Nephron (organoid): ENCODE measurements at regions not wholly inside any gene's neighbourhood (a gene's known extent, or its start where the extent isn't known, plus 50 kb on each side); places are given as distances from the start of the nearest gene placed in this dataset.

Experiments
- H3K27ac Mint-ChIP-seq, 3 experiments: 2 replicates each; pipeline ENCODE4 v1.8.0; 2020; ENCODE audit warnings: mixed read lengths in 3 of 3, mild to moderate bottlenecking in 2 of 3, moderate library complexity in 1 of 3
- H3K27me3 Mint-ChIP-seq: 2 replicates; pipeline ENCODE4 v1.8.0; 2021; ENCODE audit warnings: low read depth, mild to moderate bottlenecking, moderate library complexity, mixed read lengths
- H3K36me3 Mint-ChIP-seq: 2 replicates; pipeline ENCODE4 v1.8.0; 2020; ENCODE audit warnings: low read depth, mixed read lengths
- H3K4me1 Mint-ChIP-seq: 2 replicates; pipeline ENCODE4 v1.8.0; 2020; ENCODE audit warnings: mixed read lengths
- H3K4me3 Mint-ChIP-seq, 3 experiments: 2 replicates each; pipeline ENCODE4 v1.8.0; 2020; ENCODE audit warnings: mild to moderate bottlenecking in 3 of 3, mixed read lengths in 3 of 3, moderate library complexity in 2 of 3
- H3K9me3 Mint-ChIP-seq: 2 replicates; pipeline ENCODE4 v1.8.0; 2020; ENCODE audit warnings: mixed read lengths
- CTCF ChIP-seq, 3 experiments: fragments of 200-600 bp; sonication (generic); IDR thresholded peaks; one replicate each; pipeline ENCODE4 v1.5.0; 2021; ENCODE audit warnings: antibody characterized with exemption in 3 of 3; ENCODE audit not compliant: unreplicated experiment in 3 of 3

- Mint-ChIP-seq H3K4me1 (no peaks in the 10 kb centered on the region), H3K36me3 (no peaks in the 10 kb centered on the region), H3K27me3 (no peaks in the 10 kb centered on the region), H3K9me3 (no peaks in the 10 kb centered on the region), H3K27ac (no peak overlapping the region), H3K4me3 (no peak overlapping the region)
- no peak for TF ChIP-seq CTCF (IDR thresholded peaks at IDR 0.05; ENCODE audit: unreplicated experiment in 3 of 3)
Observed at GRCh38 chr10:8913720-8914119, 859.2 kb downstream of the GATA3 start.

- Mint-ChIP-seq H3K4me3 (no peak overlapping the region), H3K9me3 (no peaks in the 10 kb centered on the region), H3K36me3 (no peaks in the 10 kb centered on the region), H3K27me3 (no peaks in the 10 kb centered on the region), H3K4me1 (no peaks in the 10 kb centered on the region), H3K27ac (no peak overlapping the region)
- TF ChIP-seq CTCF (IDR thresholded peaks at IDR 0.05; ENCODE audit: unreplicated experiment in 3 of 3), result no peak
Observed at GRCh38 chr10:8919280-8919679, 864.8 kb downstream of the GATA3 start.

GRCh38 chr10:8921568-8921967 is 867.1 kb downstream of the GATA3 start:
- Mint-ChIP-seq H3K4me1 (no peaks in the 10 kb centered on the region), H3K27me3 (no peaks in the 10 kb centered on the region), H3K36me3 (no peaks in the 10 kb centered on the region), H3K4me3 (no peak overlapping the region), H3K9me3 (no peaks in the 10 kb centered on the region), H3K27ac (no peak overlapping the region)
- no peak for TF ChIP-seq CTCF (IDR thresholded peaks at IDR 0.05; ENCODE audit: unreplicated experiment in 3 of 3)

- Mint-ChIP-seq H3K9me3 (no peaks in the 10 kb centered on the region), H3K4me1 (no peaks in the 10 kb centered on the region), H3K27ac (no peak overlapping the region), H3K27me3 (no peaks in the 10 kb centered on the region), H3K36me3 (no peaks in the 10 kb centered on the region), H3K4me3 (no peak overlapping the region)
- TF ChIP-seq CTCF (IDR thresholded peaks at IDR 0.05; ENCODE audit: unreplicated experiment in 3 of 3), result no peak
Observed at GRCh38 chr10:8923096-8923495, 868.6 kb downstream of the GATA3 start.

- H3K36me3 Mint-ChIP-seq, result no peaks in the 10 kb centered on the region
- H3K9me3 Mint-ChIP-seq, result no peaks in the 10 kb centered on the region
- no peak for TF ChIP-seq CTCF (IDR thresholded peaks at IDR 0.05; ENCODE audit: unreplicated experiment in 3 of 3)
- no peaks in the 10 kb centered on the region for H3K4me1 Mint-ChIP-seq
- no peaks in the 10 kb centered on the region for H3K27me3 Mint-ChIP-seq
- no peak overlapping the region for H3K4me3 Mint-ChIP-seq
- H3K27ac Mint-ChIP-seq, result no peak overlapping the region
Observed at GRCh38 chr10:8927705-8928104, 873.2 kb downstream of the GATA3 start.

GRCh38 chr10:8946451-8946850 is 892.0 kb downstream of the GATA3 start:
- peaks cover 4% of the 10 kb centered on the region for H3K27me3 Mint-ChIP-seq
- no peaks in the 10 kb centered on the region for H3K36me3 Mint-ChIP-seq
- no peak overlapping the region for H3K4me3 Mint-ChIP-seq
- H3K27ac Mint-ChIP-seq, result no peak overlapping the region
- H3K4me1 Mint-ChIP-seq, result no peaks in the 10 kb centered on the region
- H3K9me3 Mint-ChIP-seq, result peaks cover 6% of the 10 kb centered on the region
- TF ChIP-seq CTCF (IDR thresholded peaks at IDR 0.05; ENCODE audit: unreplicated experiment in 3 of 3), result no peak
